ENCODE measurements at regions not wholly inside any gene's neighbourhood (a gene's known extent, or its start where the extent isn't known, plus 50 kb on each side); places are given as distances from the start of the nearest gene placed in this dataset.

- ATAC-seq = no peak
- TF ChIP-seq GLIS3 (CRISPR knock-in tag; IDR thresholded peaks at IDR 0.05) = no peak
- no peak for TF ChIP-seq TSHZ2 (CRISPR knock-in tag; IDR thresholded peaks at IDR 0.05)
- no peak for TF ChIP-seq CSRNP3 (CRISPR knock-in tag; IDR thresholded peaks at IDR 0.05)
- no peak for TF ChIP-seq BACH2 (CRISPR knock-in tag; IDR thresholded peaks at IDR 0.05; ENCODE audit: borderline replicate concordance)
- TF ChIP-seq ZC3H10 (CRISPR knock-in tag; IDR thresholded peaks at IDR 0.05) = no peak
Observed at GRCh38 chr16:74202009-74202408, 94.6 kb upstream of the PSMD7 start.

GRCh38 chr16:74201576-74201975, 95.0 kb upstream of the PSMD7 start:
- no peak for TF ChIP-seq ZFP30 (CRISPR knock-in tag; IDR thresholded peaks at IDR 0.05)
- no peak for TF ChIP-seq SNAI2 (CRISPR knock-in tag; IDR thresholded peaks at IDR 0.05)
- TF ChIP-seq ESRRG (CRISPR knock-in tag; IDR thresholded peaks at IDR 0.05) = no peak
- no peak for TF ChIP-seq GLIS3 (CRISPR knock-in tag; IDR thresholded peaks at IDR 0.05)
- TF ChIP-seq PPARA (CRISPR knock-in tag; IDR thresholded peaks at IDR 0.05; ENCODE audit: borderline replicate concordance) = no peak
- TF ChIP-seq RARB (CRISPR knock-in tag; IDR thresholded peaks at IDR 0.05) = no peak
- no peak for TF ChIP-seq CSDC2 (CRISPR knock-in tag; IDR thresholded peaks at IDR 0.05)
- TF ChIP-seq TSHZ2 (CRISPR knock-in tag; IDR thresholded peaks at IDR 0.05) = no peak
- no peak for TF ChIP-seq OSR1 (CRISPR knock-in tag; IDR thresholded peaks at IDR 0.05)
- TF ChIP-seq BACH2 (CRISPR knock-in tag; IDR thresholded peaks at IDR 0.05; ENCODE audit: borderline replicate concordance) = no peak
- no peak for TF ChIP-seq ZC3H10 (CRISPR knock-in tag; IDR thresholded peaks at IDR 0.05)
- peak; percentile 61 for TF ChIP-seq ISL1 (CRISPR knock-in tag; IDR thresholded peaks at IDR 0.05)
- TF ChIP-seq ZNF565 (CRISPR knock-in tag; conservative IDR thresholded peaks at IDR 0.05; ENCODE audit: low read depth) = no peak
- TF ChIP-seq PATZ1 (CRISPR knock-in tag; IDR thresholded peaks at IDR 0.05; ENCODE audit: borderline replicate concordance) = peak; percentile 21; the same call in 1 of the 2 replicates
- ATAC-seq = no peak

- TF ChIP-seq PPARA (CRISPR knock-in tag; IDR thresholded peaks at IDR 0.05; ENCODE audit: borderline replicate concordance) (no peak), ISL1 (CRISPR knock-in tag; IDR thresholded peaks at IDR 0.05) (no peak), TOX (CRISPR knock-in tag; IDR thresholded peaks at IDR 0.05; ENCODE audit: borderline replicate concordance) (no peak)
- ATAC-seq = no peak
Observed at GRCh38 chr16:74200921-74201320, 95.7 kb upstream of the PSMD7 start.

GRCh38 chr16:74199842-74200124, 96.8 kb upstream of the PSMD7 start:
- no peak for ATAC-seq
- no peak for TF ChIP-seq GLIS3 (CRISPR knock-in tag; IDR thresholded peaks at IDR 0.05)
- TF ChIP-seq ZC3H10 (CRISPR knock-in tag; IDR thresholded peaks at IDR 0.05) = no peak
- no peak for TF ChIP-seq CREB5 (CRISPR knock-in tag; IDR thresholded peaks at IDR 0.05; ENCODE audit: low read depth)
- no peak for TF ChIP-seq CSRNP3 (CRISPR knock-in tag; IDR thresholded peaks at IDR 0.05)
- no peak for TF ChIP-seq PPARA (CRISPR knock-in tag; IDR thresholded peaks at IDR 0.05; ENCODE audit: borderline replicate concordance)
- no peak for TF ChIP-seq SNAI2 (CRISPR knock-in tag; IDR thresholded peaks at IDR 0.05)
- no peak for TF ChIP-seq ZFP30 (CRISPR knock-in tag; IDR thresholded peaks at IDR 0.05)
- TF ChIP-seq POU6F1 (CRISPR knock-in tag; IDR thresholded peaks at IDR 0.05; ENCODE audit: borderline replicate concordance, low read depth) = no peak
- TF ChIP-seq RARB (CRISPR knock-in tag; IDR thresholded peaks at IDR 0.05) = no peak

Measured in SK-N-SH treated with all-trans-retinoic acid at 6 μM for 48 hours (cell line).